C4-2B (cell line): ENCODE measurements at regions not wholly inside any gene's neighbourhood (a gene's known extent, or its start where the extent isn't known, plus 50 kb on each side); places are given as distances from the start of the nearest gene placed in this dataset.

Experiments
- ZFX ChIP-seq: fragments of 450-650 bp; IDR thresholded peaks from 2 replicates; pipeline ENCODE4 v1.6.1; 2017
- TF ChIP-seq, protein P1 (sequence below): fragments of 450-650 bp; conservative IDR thresholded peaks from 2 replicates; pipeline ENCODE4 v1.5.1; 2017; ENCODE audit warnings: mild to moderate bottlenecking

GRCh38 chr7:45404622-45405021 is 169.5 kb upstream of the ADCY1 start:
- TF ChIP-seq, protein P1, sequence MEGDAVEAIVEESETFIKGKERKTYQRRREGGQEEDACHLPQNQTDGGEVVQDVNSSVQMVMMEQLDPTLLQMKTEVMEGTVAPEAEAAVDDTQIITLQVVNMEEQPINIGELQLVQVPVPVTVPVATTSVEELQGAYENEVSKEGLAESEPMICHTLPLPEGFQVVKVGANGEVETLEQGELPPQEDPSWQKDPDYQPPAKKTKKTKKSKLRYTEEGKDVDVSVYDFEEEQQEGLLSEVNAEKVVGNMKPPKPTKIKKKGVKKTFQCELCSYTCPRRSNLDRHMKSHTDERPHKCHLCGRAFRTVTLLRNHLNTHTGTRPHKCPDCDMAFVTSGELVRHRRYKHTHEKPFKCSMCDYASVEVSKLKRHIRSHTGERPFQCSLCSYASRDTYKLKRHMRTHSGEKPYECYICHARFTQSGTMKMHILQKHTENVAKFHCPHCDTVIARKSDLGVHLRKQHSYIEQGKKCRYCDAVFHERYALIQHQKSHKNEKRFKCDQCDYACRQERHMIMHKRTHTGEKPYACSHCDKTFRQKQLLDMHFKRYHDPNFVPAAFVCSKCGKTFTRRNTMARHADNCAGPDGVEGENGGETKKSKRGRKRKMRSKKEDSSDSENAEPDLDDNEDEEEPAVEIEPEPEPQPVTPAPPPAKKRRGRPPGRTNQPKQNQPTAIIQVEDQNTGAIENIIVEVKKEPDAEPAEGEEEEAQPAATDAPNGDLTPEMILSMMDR = no peak
- no peak for TF ChIP-seq ZFX
